Bronchial epithelial cell (primary cell): ENCODE measurements at regions not wholly inside any gene's neighbourhood (a gene's known extent, or its start where the extent isn't known, plus 50 kb on each side); places are given as distances from the start of the nearest gene placed in this dataset.

Source experiments
- DNase-seq: peaks from one replicate; pipeline ENCODE4 v3.0.0-alpha.2; 2010; ENCODE audit warnings: low read depth
- FAIRE-seq: peaks from 2 replicates; lab custom pipeline; 2011; peaks lifted over from hg19 to GRCh38; lab: Jason Lieb, UNC
- H3K27me3 ChIP-seq: 2 replicates; pipeline ENCODE4 v1.5.1; 2011; ENCODE audit warnings: low read length; ENCODE audit not compliant: control insufficient read depth, insufficient read depth
- H3K36me3 ChIP-seq: 2 replicates; pipeline ENCODE4 v1.5.1; 2011; ENCODE audit warnings: low read length; ENCODE audit not compliant: control insufficient read depth, insufficient read depth
- H3K4me3 ChIP-seq: 2 replicates; pipeline ENCODE4 v1.5.1; 2011; ENCODE audit warnings: mild to moderate bottlenecking, low read depth, low read length, control low read depth
- TF ChIP-seq, protein P1 (sequence below): IDR thresholded peaks from 2 replicates; pipeline ENCODE4 v1.5.1; 2011; ENCODE audit warnings: mild to moderate bottlenecking, moderate library complexity, low read length, control low read depth, inconsistent platforms; ENCODE audit not compliant: insufficient read depth, severe bottlenecking

- TF ChIP-seq, protein P1, sequence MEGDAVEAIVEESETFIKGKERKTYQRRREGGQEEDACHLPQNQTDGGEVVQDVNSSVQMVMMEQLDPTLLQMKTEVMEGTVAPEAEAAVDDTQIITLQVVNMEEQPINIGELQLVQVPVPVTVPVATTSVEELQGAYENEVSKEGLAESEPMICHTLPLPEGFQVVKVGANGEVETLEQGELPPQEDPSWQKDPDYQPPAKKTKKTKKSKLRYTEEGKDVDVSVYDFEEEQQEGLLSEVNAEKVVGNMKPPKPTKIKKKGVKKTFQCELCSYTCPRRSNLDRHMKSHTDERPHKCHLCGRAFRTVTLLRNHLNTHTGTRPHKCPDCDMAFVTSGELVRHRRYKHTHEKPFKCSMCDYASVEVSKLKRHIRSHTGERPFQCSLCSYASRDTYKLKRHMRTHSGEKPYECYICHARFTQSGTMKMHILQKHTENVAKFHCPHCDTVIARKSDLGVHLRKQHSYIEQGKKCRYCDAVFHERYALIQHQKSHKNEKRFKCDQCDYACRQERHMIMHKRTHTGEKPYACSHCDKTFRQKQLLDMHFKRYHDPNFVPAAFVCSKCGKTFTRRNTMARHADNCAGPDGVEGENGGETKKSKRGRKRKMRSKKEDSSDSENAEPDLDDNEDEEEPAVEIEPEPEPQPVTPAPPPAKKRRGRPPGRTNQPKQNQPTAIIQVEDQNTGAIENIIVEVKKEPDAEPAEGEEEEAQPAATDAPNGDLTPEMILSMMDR = no peak
- H3K4me3 ChIP-seq = no peak overlapping the region
- H3K36me3 ChIP-seq = no peaks in the 10 kb centered on the region
- DNase-seq (no peak), FAIRE-seq (no peak)
- no peaks in the 10 kb centered on the region for H3K27me3 ChIP-seq
Measured at GRCh38 chr7:17697128-17697881, 243.0 kb downstream of the SNX13 start.

GRCh38 chr7:17699696-17700095 lies 240.6 kb downstream of the SNX13 start:
- DNase-seq = no peak
- Histone ChIP-seq H3K36me3 (no peaks in the 10 kb centered on the region), H3K4me3 (no peak overlapping the region), H3K27me3 (no peaks in the 10 kb centered on the region)
- no peak for FAIRE-seq
- TF ChIP-seq, protein P1 = no peak

DNA sequence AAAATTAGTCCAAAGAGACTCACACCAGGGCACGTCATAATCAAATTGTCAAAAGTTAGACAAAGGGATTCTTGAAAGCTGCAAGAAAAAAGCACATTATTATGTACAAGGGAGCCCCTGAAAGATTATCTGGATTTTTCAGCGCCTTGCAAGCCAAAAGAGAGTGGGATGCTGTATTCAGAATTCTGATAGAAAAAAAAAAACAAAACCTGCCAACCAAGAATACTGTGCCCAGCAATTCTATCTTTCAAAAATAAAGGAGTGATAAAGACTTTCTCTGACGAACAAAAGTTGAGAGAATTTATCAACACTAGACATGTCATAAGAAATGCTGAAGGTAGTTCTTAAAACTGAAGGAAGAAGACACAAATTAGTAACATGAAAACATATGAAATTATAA lies 240.2 kb downstream of the SNX13 start:
- Histone ChIP-seq H3K27me3 (no peaks in the 10 kb centered on the region), H3K4me3 (no peak overlapping the region), H3K36me3 (no peaks in the 10 kb centered on the region)
- FAIRE-seq (no peak), DNase-seq (no peak)
- TF ChIP-seq, protein P1 = no peak

- Histone ChIP-seq H3K27me3 (no peaks in the 10 kb centered on the region), H3K36me3 (no peaks in the 10 kb centered on the region), H3K4me3 (no peak overlapping the region)
- TF ChIP-seq, protein P1 = no peak
- DNase-seq (no peak), FAIRE-seq (no peak)
Measured at GRCh38 chr7:17706275-17706674, 234.0 kb downstream of the SNX13 start.

- DNase-seq (peak; percentile 73), FAIRE-seq (no peak)
- Histone ChIP-seq H3K27me3 (no peaks in the 10 kb centered on the region), H3K36me3 (no peaks in the 10 kb centered on the region), H3K4me3 (no peak overlapping the region)
- TF ChIP-seq, protein P1 = peak; percentile 74
Measured at GRCh38 chr7:17706734-17707133, 233.6 kb downstream of the SNX13 start.

GRCh38 chr7:17709127-17709526 lies 231.2 kb downstream of the SNX13 start:
- H3K27me3 ChIP-seq = no peaks in the 10 kb centered on the region
- TF ChIP-seq, protein P1 = no peak
- no peak overlapping the region for H3K4me3 ChIP-seq
- DNase-seq (no peak), FAIRE-seq (no peak)
- no peaks in the 10 kb centered on the region for H3K36me3 ChIP-seq
